Right lobe of liver (tissue), 6 donors: ENCODE measurements at regions not wholly inside any gene's neighbourhood (a gene's known extent, or its start where the extent isn't known, plus 50 kb on each side); places are given as distances from the start of the nearest gene placed in this dataset.

Source experiments
- ATAC-seq, 4 donors: fragments of 200-7000 bp; cut with Tn5 transposase; one replicate each; pipeline ENCODE4 v1.9.1; 2020; ENCODE audit warnings: mild to moderate bottlenecking in 4 of 4, moderate library complexity in 4 of 4
- DNase-seq, 3 donors: peaks; one replicate each; pipeline ENCODE4 v3.0.0-alpha.2; 2020
- H3K27ac ChIP-seq, 3 donors: fragments of 200-600 bp; one replicate each; pipeline ENCODE4 v1.8.0; 2022
- H3K27me3 ChIP-seq, 2 donors: fragments of 200-600 bp; one replicate each; pipeline ENCODE4 v1.8.0; 2022
- H3K36me3 ChIP-seq, 4 donors: fragments of 200-600 bp; sonication (generic) in 1 of 4; one replicate each; pipeline versions ENCODE4 v1.5.1 to v1.8.0; 2017 to 2022; ENCODE audit warnings: control low read depth in 1 of 4
- H3K4me1 ChIP-seq, 4 donors: fragments of 200-600 bp; sonication (generic) in 1 of 4; one replicate each; pipeline versions ENCODE4 v1.5.1 to v1.8.0; 2017 to 2022; ENCODE audit warnings: control low read depth in 1 of 4
- H3K4me3 ChIP-seq, 3 donors: fragments of 200-600 bp; one replicate each; pipeline ENCODE4 v1.8.0; 2022
- H3K9me3 ChIP-seq, 4 donors: fragments of 200-600 bp; sonication (generic) in 1 of 4; one replicate each; pipeline versions ENCODE4 v1.5.1 to v1.8.0; 2017 to 2022; ENCODE audit warnings: control low read depth in 1 of 4
- CTCF ChIP-seq, 4 donors: fragments of 200-600 bp in 3 of 4; fragments of 450-650 bp in 1 of 4; IDR thresholded peaks; one replicate each; pipeline versions ENCODE4 v1.5.1 to v1.8.0; 2016 to 2022; ENCODE audit warnings: antibody characterized with exemption in 4 of 4, mild to moderate bottlenecking in 2 of 4
- POLR2A ChIP-seq: fragments of 450-650 bp; IDR thresholded peaks from one replicate; pipeline ENCODE4 v1.6.1; 2017; ENCODE audit warnings: antibody characterized with exemption, mild to moderate bottlenecking
- WGBS: methylation state at CpG from one replicate; pipeline ENCODE4 v1.1.6; 2018; ENCODE audit warnings: low coverage, low lambda C conversion rate; ENCODE audit not compliant: insufficient coverage; ENCODE audit errors: missing lambda C conversion rate; 5-methylcytosine and 5-hydroxymethylcytosine counted together
- intact Hi-C, 2 donors: fragments of 100-400 bp; cut with DNase I; formaldehyde crosslinking; loops; one replicate each; pipeline versions ENCODE4 v1.11.2 to v1.14.1; 2022
- donor health status: DM: no; HTN: yes; CAD: no.
- donor health status: DM: no; HTN: no; CAD: no.
- donor health status: DM: no; HTN: no; CAD: no.
- donor health status: DM: no; HTN: yes; CAD: no.
- donor health status: DM: no; HTN: yes; CAD: no.

- TF ChIP-seq POLR2A (no peak), CTCF (IDR thresholded peaks at IDR 0.05) (no peak)
- H3K9me3 ChIP-seq: no peaks in the 10 kb centered on the region
- H3K36me3 ChIP-seq: no peaks in the 10 kb centered on the region
- no peaks in the 10 kb centered on the region for H3K27me3 ChIP-seq
- peaks cover 0 to under 1% (median 0%) of the 10 kb centered on the region in 4 donors for H3K4me1 ChIP-seq
- intact Hi-C loops: no loop called here
- H3K27ac ChIP-seq: no peak overlapping the region
- no peak overlapping the region for H3K4me3 ChIP-seq
- no peak for ATAC-seq
- WGBS: 21% methylated on average over 1 of the region's 1 CpG
- DNase-seq: no peak
Observed at GRCh38 chr1:226486161-226486560, 62.4 kb upstream of the STUM start.

- Histone ChIP-seq H3K9me3 (no peaks in the 10 kb centered on the region), H3K4me3 (no peak overlapping the region), H3K27me3 (no peaks in the 10 kb centered on the region), H3K27ac (no peak overlapping the region), H3K36me3 (no peaks in the 10 kb centered on the region), H3K4me1 (no peaks in the 10 kb centered on the region)
- intact Hi-C loops: no loop called here
- no peak for TF ChIP-seq POLR2A
- peak in 2 of 4 donors; percentile 14 to 16 for TF ChIP-seq CTCF (IDR thresholded peaks at IDR 0.05)
- DNase-seq (peak in 1 of 3 donors; percentile 34), ATAC-seq (peak; percentile 33 to 98 (median 82))
- WGBS: 13% methylated on average over 2 of the region's 2 CpGs
Observed at GRCh38 chr1:226487921-226488320, 60.6 kb upstream of the STUM start.

GRCh38 chr1:226489718-226490425 is 58.7 kb upstream of the STUM start:
- no peak for DNase-seq
- H3K27me3 ChIP-seq: no peaks in the 10 kb centered on the region
- no peaks in the 10 kb centered on the region for H3K9me3 ChIP-seq
- H3K27ac ChIP-seq: no peak overlapping the region
- no peak for ATAC-seq
- 75% methylated on average over 7 of the region's 9 CpGs for WGBS
- intact Hi-C loops: no loop called here
- no peaks in the 10 kb centered on the region for H3K4me1 ChIP-seq
- H3K4me3 ChIP-seq: no peak overlapping the region
- no peaks in the 10 kb centered on the region for H3K36me3 ChIP-seq
- no peak for TF ChIP-seq CTCF (IDR thresholded peaks at IDR 0.05)
- no peak for TF ChIP-seq POLR2A

GRCh38 chr1:226490426-226490809 is 58.1 kb upstream of the STUM start:
- TF ChIP-seq CTCF (IDR thresholded peaks at IDR 0.05): no peak
- Histone ChIP-seq H3K4me1 (no peaks in the 10 kb centered on the region), H3K36me3 (no peaks in the 10 kb centered on the region), H3K9me3 (no peaks in the 10 kb centered on the region), H3K27me3 (no peaks in the 10 kb centered on the region), H3K4me3 (no peak overlapping the region), H3K27ac (no peak overlapping the region)
- intact Hi-C loops: no loop called here
- no peak for DNase-seq
- no peak for ATAC-seq
- 73% methylated on average over 2 of the region's 2 CpGs for WGBS
